ENCODE measurements at regions not wholly inside any gene's neighbourhood (a gene's known extent, or its start where the extent isn't known, plus 50 kb on each side); places are given as distances from the start of the nearest gene placed in this dataset.

- DNase-seq (ENCODE audit: low read depth) = no peak
- no peaks in the 10 kb centered on the region for H3K36me3 ChIP-seq (ENCODE audit: control insufficient read depth, insufficient read depth, low read length)
These were observed 179.6 kb upstream of the MPDZ start for GRCh38 chr9:13459071-13459470.

GRCh38 chr9:13457795-13458194 lies 178.3 kb upstream of the MPDZ start:
- no peak for DNase-seq (ENCODE audit: low read depth)
- H3K36me3 ChIP-seq (ENCODE audit: control insufficient read depth, insufficient read depth, low read length) = no peaks in the 10 kb centered on the region
- no peak for TF ChIP-seq CTCF (IDR thresholded peaks at IDR 0.05; ENCODE audit: insufficient read depth, low read length, poor library complexity, severe bottlenecking)
- H3K4me3 ChIP-seq (ENCODE audit: low read depth, low read length) = no peak overlapping the region
- H3K27me3 ChIP-seq (ENCODE audit: control insufficient read depth, insufficient read depth, low read length) = no peaks in the 10 kb centered on the region

More at GRCh38 chr9:13459071-13459470, 179.6 kb upstream of the MPDZ start:
- Histone ChIP-seq H3K4me3 (ENCODE audit: low read depth, low read length) (no peak overlapping the region), H3K27me3 (ENCODE audit: control insufficient read depth, insufficient read depth, low read length) (no peaks in the 10 kb centered on the region)
- no peak for TF ChIP-seq CTCF (IDR thresholded peaks at IDR 0.05; ENCODE audit: insufficient read depth, low read length, poor library complexity, severe bottlenecking)

GRCh38 chr9:13450723-13451122 lies 171.2 kb upstream of the MPDZ start:
- no peak for TF ChIP-seq CTCF (IDR thresholded peaks at IDR 0.05; ENCODE audit: insufficient read depth, low read length, poor library complexity, severe bottlenecking)
- Histone ChIP-seq H3K27me3 (ENCODE audit: control insufficient read depth, insufficient read depth, low read length) (no peaks in the 10 kb centered on the region), H3K36me3 (ENCODE audit: control insufficient read depth, insufficient read depth, low read length) (no peaks in the 10 kb centered on the region), H3K4me3 (ENCODE audit: low read depth, low read length) (no peak overlapping the region)
- DNase-seq (ENCODE audit: low read depth) = no peak

- Histone ChIP-seq H3K27me3 (ENCODE audit: control insufficient read depth, insufficient read depth, low read length) (no peaks in the 10 kb centered on the region), H3K4me3 (ENCODE audit: low read depth, low read length) (no peak overlapping the region), H3K36me3 (ENCODE audit: control insufficient read depth, insufficient read depth, low read length) (no peaks in the 10 kb centered on the region)
- no peak for DNase-seq (ENCODE audit: low read depth)
- TF ChIP-seq CTCF (IDR thresholded peaks at IDR 0.05; ENCODE audit: insufficient read depth, low read length, poor library complexity, severe bottlenecking) = no peak
These were observed 169.0 kb upstream of the MPDZ start for GRCh38 chr9:13448482-13448881.

- no peaks in the 10 kb centered on the region for H3K27me3 ChIP-seq (ENCODE audit: control insufficient read depth, insufficient read depth, low read length)
- no peak overlapping the region for H3K4me3 ChIP-seq (ENCODE audit: low read depth, low read length)
- DNase-seq (ENCODE audit: low read depth) = no peak
- H3K36me3 ChIP-seq (ENCODE audit: control insufficient read depth, insufficient read depth, low read length) = no peaks in the 10 kb centered on the region
- TF ChIP-seq CTCF (IDR thresholded peaks at IDR 0.05; ENCODE audit: insufficient read depth, low read length, poor library complexity, severe bottlenecking) = no peak
These were observed 168.4 kb upstream of the MPDZ start for GRCh38 chr9:13447843-13448422.

Measured in kidney epithelial cell (primary cell).